ENCODE measurements at regions not wholly inside any gene's neighbourhood (a gene's known extent, or its start where the extent isn't known, plus 50 kb on each side); places are given as distances from the start of the nearest gene placed in this dataset.

DNA sequence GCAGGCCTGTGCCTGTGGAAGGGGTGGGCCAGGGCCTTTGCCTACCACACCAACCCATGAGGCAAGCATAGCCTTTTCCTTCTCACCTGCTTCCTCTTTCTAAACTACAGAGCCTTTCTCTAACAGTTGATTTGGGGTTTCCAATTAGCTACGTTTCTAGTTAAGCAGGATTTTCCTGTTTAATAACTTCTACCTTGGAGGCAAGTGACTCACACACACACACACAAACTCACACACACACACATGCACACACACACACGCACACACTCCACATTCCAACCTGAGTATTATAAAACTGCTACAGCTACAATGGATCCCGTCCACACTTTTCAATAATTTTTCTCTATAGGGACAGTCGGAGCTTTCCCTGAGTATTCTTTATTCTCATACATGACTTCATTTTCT is 84.9 kb downstream of the SOX11 start:
- intact Hi-C loops (cut with micrococcal nuclease), result no loop called here
- DNase-seq, result no peak
- POLR2A ChIA-PET, result no interaction called here
- Mint-ChIP-seq H3K9me3 (ENCODE audit: insufficient read depth) (no peaks in the 10 kb centered on the region), H3K27ac (no peak overlapping the region), H3K4me1 (no peaks in the 10 kb centered on the region), H3K4me3 (no peak overlapping the region), H3K27me3 (no peaks in the 10 kb centered on the region)
- Histone ChIP-seq H3K4me3 (ENCODE audit: control extremely low read depth in 1 of 5, extremely low read depth in 1 of 5, insufficient read depth in 1 of 5, low read depth in 2 of 5, low read length in 4 of 5) (no peak overlapping the region), H3K4me2 (replicated peaks; ENCODE audit: low read depth, low read length, poor library complexity, severe bottlenecking) (no peak overlapping the region), H3K79me2 (ENCODE audit: control insufficient read depth, insufficient read depth, low read length) (no peaks in the 10 kb centered on the region), H2AFZ (ENCODE audit: insufficient read depth, low read depth, low read length, poor library complexity, severe bottlenecking) (no peak overlapping the region), H3K36me3 (replicated peaks in 1 of 2; ENCODE audit: control extremely low read depth in 1 of 2, control insufficient read depth in 1 of 2, extremely low read depth in 1 of 2, insufficient read depth in 2 of 2, low read length in 1 of 2) (no peaks in the 10 kb centered on the region), H3K9ac (ENCODE audit: low read length) (no peak overlapping the region), H3K27ac (ENCODE audit: low read length in 2 of 2) (no peak overlapping the region), H3K9me3 (ENCODE audit: control extremely low read depth in 1 of 3, control insufficient read depth in 2 of 3, insufficient read depth in 1 of 3, low read length in 2 of 3) (peaks cover 0 to 11% (median 0%) of the 10 kb centered on the region in 3 donors), H3K4me1 (ENCODE audit: control insufficient read depth in 2 of 2, insufficient read depth in 2 of 2, low read length in 2 of 2) (no peaks in the 10 kb centered on the region), H3K27me3 (replicated peaks in 1 of 4; ENCODE audit: control extremely low read depth in 1 of 4, control insufficient read depth in 3 of 4, insufficient read depth in 4 of 4, low read length in 3 of 4) (no peaks in the 10 kb centered on the region), H4K20me1 (ENCODE audit: control insufficient read depth, insufficient read depth, low read length, poor library complexity, severe bottlenecking) (no peaks in the 10 kb centered on the region)
- 55% methylated on average over 2 of the region's 4 CpGs for WGBS (ENCODE audit: insufficient coverage)
- no peak for ATAC-seq (ENCODE audit: low read depth)
- CTCF ChIA-PET, result no interaction called here
- no peak for TF ChIP-seq EZH2 (IDR thresholded peaks at IDR 0.05; ENCODE audit: borderline replicate concordance, insufficient read depth, low read depth, low read length, poor library complexity, severe bottlenecking)
- TF ChIP-seq, protein P1, sequence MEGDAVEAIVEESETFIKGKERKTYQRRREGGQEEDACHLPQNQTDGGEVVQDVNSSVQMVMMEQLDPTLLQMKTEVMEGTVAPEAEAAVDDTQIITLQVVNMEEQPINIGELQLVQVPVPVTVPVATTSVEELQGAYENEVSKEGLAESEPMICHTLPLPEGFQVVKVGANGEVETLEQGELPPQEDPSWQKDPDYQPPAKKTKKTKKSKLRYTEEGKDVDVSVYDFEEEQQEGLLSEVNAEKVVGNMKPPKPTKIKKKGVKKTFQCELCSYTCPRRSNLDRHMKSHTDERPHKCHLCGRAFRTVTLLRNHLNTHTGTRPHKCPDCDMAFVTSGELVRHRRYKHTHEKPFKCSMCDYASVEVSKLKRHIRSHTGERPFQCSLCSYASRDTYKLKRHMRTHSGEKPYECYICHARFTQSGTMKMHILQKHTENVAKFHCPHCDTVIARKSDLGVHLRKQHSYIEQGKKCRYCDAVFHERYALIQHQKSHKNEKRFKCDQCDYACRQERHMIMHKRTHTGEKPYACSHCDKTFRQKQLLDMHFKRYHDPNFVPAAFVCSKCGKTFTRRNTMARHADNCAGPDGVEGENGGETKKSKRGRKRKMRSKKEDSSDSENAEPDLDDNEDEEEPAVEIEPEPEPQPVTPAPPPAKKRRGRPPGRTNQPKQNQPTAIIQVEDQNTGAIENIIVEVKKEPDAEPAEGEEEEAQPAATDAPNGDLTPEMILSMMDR (IDR thresholded peaks at IDR 0.05), result no peak

DNA sequence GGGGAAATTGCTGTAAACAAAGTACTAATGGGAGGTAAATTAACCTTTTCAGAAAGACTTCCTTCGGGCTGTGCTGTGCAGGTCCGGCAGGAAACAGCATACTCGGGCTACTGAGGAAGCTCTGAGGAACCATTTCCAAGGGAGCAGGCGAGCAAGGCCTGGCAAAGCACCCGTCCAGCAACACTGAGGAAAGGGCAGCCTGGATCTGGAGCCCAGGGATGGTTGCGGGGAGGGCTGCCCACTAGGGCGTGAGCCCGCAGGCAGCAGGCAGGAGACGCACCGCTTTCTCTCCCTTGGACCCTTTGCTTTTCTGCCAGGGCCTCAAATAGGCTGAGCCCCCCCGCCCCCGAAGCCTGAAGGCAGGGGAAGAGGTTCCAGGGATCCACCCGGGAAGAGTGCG is 89.5 kb downstream of the SOX11 start:
- ChIA-PET CTCF (no interaction called here), POLR2A (no interaction called here)
- H3K9me3 ChIP-seq (ENCODE audit: control extremely low read depth in 1 of 3, control insufficient read depth in 2 of 3, insufficient read depth in 1 of 3, low read length in 2 of 3), result peaks cover 0 to 9% (median 0%) of the 10 kb centered on the region in 3 donors
- no peaks in the 10 kb centered on the region for H3K27me3 ChIP-seq (replicated peaks in 1 of 4; ENCODE audit: control extremely low read depth in 1 of 4, control insufficient read depth in 3 of 4, insufficient read depth in 4 of 4, low read length in 3 of 4)
- ATAC-seq (ENCODE audit: low read depth), result no peak
- no peak overlapping the region for H3K4me3 ChIP-seq (ENCODE audit: control extremely low read depth in 1 of 5, extremely low read depth in 1 of 5, insufficient read depth in 1 of 5, low read depth in 2 of 5, low read length in 4 of 5)
- no peak for DNase-seq
- Mint-ChIP-seq H3K4me3 (no peak overlapping the region), H3K27ac (no peak overlapping the region), H3K9me3 (ENCODE audit: insufficient read depth) (peaks cover 6% of the 10 kb centered on the region), H3K27me3 (no peaks in the 10 kb centered on the region), H3K4me1 (no peaks in the 10 kb centered on the region)
- H3K9ac ChIP-seq (ENCODE audit: low read length), result no peak overlapping the region
- H4K20me1 ChIP-seq (ENCODE audit: control insufficient read depth, insufficient read depth, low read length, poor library complexity, severe bottlenecking), result no peaks in the 10 kb centered on the region
- no peaks in the 10 kb centered on the region for H3K79me2 ChIP-seq (ENCODE audit: control insufficient read depth, insufficient read depth, low read length)
- 87% methylated on average over 13 of the region's 14 CpGs for WGBS (ENCODE audit: insufficient coverage)
- H3K4me2 ChIP-seq (replicated peaks; ENCODE audit: low read depth, low read length, poor library complexity, severe bottlenecking), result no peak overlapping the region
- no peak overlapping the region for H2AFZ ChIP-seq (ENCODE audit: insufficient read depth, low read depth, low read length, poor library complexity, severe bottlenecking)
- H3K4me1 ChIP-seq (ENCODE audit: control insufficient read depth in 2 of 2, insufficient read depth in 2 of 2, low read length in 2 of 2), result no peaks in the 10 kb centered on the region
- no peak for TF ChIP-seq EZH2 (IDR thresholded peaks at IDR 0.05; ENCODE audit: borderline replicate concordance, insufficient read depth, low read depth, low read length, poor library complexity, severe bottlenecking)
- TF ChIP-seq, protein P1 (IDR thresholded peaks at IDR 0.05), result no peak
- intact Hi-C loops (cut with micrococcal nuclease), result no loop called here
- H3K36me3 ChIP-seq (replicated peaks in 1 of 2; ENCODE audit: control extremely low read depth in 1 of 2, control insufficient read depth in 1 of 2, extremely low read depth in 1 of 2, insufficient read depth in 2 of 2, low read length in 1 of 2), result no peaks in the 10 kb centered on the region
- no peak overlapping the region for H3K27ac ChIP-seq (ENCODE audit: low read length in 2 of 2)

All from B cell (primary cell).